HG02885 (cell line): ENCODE measurements at regions not wholly inside any gene's neighbourhood (a gene's known extent, or its start where the extent isn't known, plus 50 kb on each side); places are given as distances from the start of the nearest gene placed in this dataset.
"Not testable (repeated sequence)": the region's sequence is repeated elsewhere in the genome, so short reads cannot be mapped to it uniquely, and the experiment has no call there.

Experiments used
- ATAC-seq: cut with Tn5 transposase; IDR thresholded peaks from one replicate; pipeline ENCODE4 v1.9.1; 2021; ENCODE audit warnings: mild to moderate bottlenecking; ENCODE audit not compliant: unreplicated experiment, poor library complexity

- no peak for ATAC-seq
Observed at GRCh38 chr12:4822572-4822971, 87.1 kb upstream of the KCNA1 start.

- ATAC-seq: no peak
Observed at GRCh38 chr12:4824380-4824779, 85.3 kb upstream of the KCNA1 start.

GRCh38 chr12:4825011-4825858 is 84.5 kb upstream of the KCNA1 start:
- ATAC-seq: no peak

GRCh38 chr12:4826909-4827308 is 82.8 kb upstream of the KCNA1 start:
- no peak for ATAC-seq

GRCh38 chr12:4828176-4828575 is 81.5 kb upstream of the KCNA1 start:
- no peak for ATAC-seq

- peak; percentile 83 for ATAC-seq
Observed at GRCh38 chr12:4829161-4829792, 80.4 kb upstream of the KCNA1 start.

GRCh38 chr12:4829793-4830162 is 79.9 kb upstream of the KCNA1 start:
- ATAC-seq: peak; percentile 16

GRCh38 chr12:4830556-4831210 is 79.0 kb upstream of the KCNA1 start:
- ATAC-seq: no peak

- ATAC-seq: no peak
Observed at GRCh38 chr12:4833053-4833452, 76.7 kb upstream of the KCNA1 start.

- ATAC-seq: no peak
Observed at GRCh38 chr12:4833524-4833923, 76.2 kb upstream of the KCNA1 start.

GRCh38 chr12:4842401-4842800 is 67.3 kb upstream of the KCNA1 start:
- ATAC-seq: not testable (repeated sequence)

- no peak for ATAC-seq
Observed at GRCh38 chr12:4843907-4844306, 65.8 kb upstream of the KCNA1 start.

GRCh38 chr12:4847713-4848112 is 62.0 kb upstream of the KCNA1 start:
- ATAC-seq: no peak

GRCh38 chr12:4849115-4849541 is 60.6 kb upstream of the KCNA1 start:
- no peak for ATAC-seq

GRCh38 chr12:4849795-4850345 is 59.8 kb upstream of the KCNA1 start:
- no peak for ATAC-seq

GRCh38 chr12:4850857-4851380 is 58.8 kb upstream of the KCNA1 start:
- no peak for ATAC-seq

GRCh38 chr12:4852308-4852707 is 57.4 kb upstream of the KCNA1 start:
- ATAC-seq: no peak

- ATAC-seq: no peak
Observed at GRCh38 chr12:4852911-4853310, 56.8 kb upstream of the KCNA1 start.

- peak; percentile 60 for ATAC-seq
Observed at GRCh38 chr12:4855121-4855924, 54.4 kb upstream of the KCNA1 start.

GRCh38 chr12:4856596-4856995 is 53.1 kb upstream of the KCNA1 start:
- no peak for ATAC-seq
